Nephron (organoid): ENCODE measurements at regions not wholly inside any gene's neighbourhood (a gene's known extent, or its start where the extent isn't known, plus 50 kb on each side); places are given as distances from the start of the nearest gene placed in this dataset.
"Not testable (repeated sequence)": the region's sequence is repeated elsewhere in the genome, so short reads cannot be mapped to it uniquely, and the experiment has no call there.

ENCODE experiments used
- H3K27ac Mint-ChIP-seq, 3 experiments: 2 replicates each; pipeline ENCODE4 v1.8.0; 2020; ENCODE audit warnings: mixed read lengths in 3 of 3, mild to moderate bottlenecking in 2 of 3, moderate library complexity in 1 of 3
- H3K27me3 Mint-ChIP-seq: 2 replicates; pipeline ENCODE4 v1.8.0; 2021; ENCODE audit warnings: low read depth, mild to moderate bottlenecking, moderate library complexity, mixed read lengths
- H3K36me3 Mint-ChIP-seq: 2 replicates; pipeline ENCODE4 v1.8.0; 2020; ENCODE audit warnings: low read depth, mixed read lengths
- H3K4me1 Mint-ChIP-seq: 2 replicates; pipeline ENCODE4 v1.8.0; 2020; ENCODE audit warnings: mixed read lengths
- H3K4me3 Mint-ChIP-seq, 3 experiments: 2 replicates each; pipeline ENCODE4 v1.8.0; 2020; ENCODE audit warnings: mild to moderate bottlenecking in 3 of 3, mixed read lengths in 3 of 3, moderate library complexity in 2 of 3
- H3K9me3 Mint-ChIP-seq: 2 replicates; pipeline ENCODE4 v1.8.0; 2020; ENCODE audit warnings: mixed read lengths
- CTCF ChIP-seq, 3 experiments: fragments of 200-600 bp; sonication (generic); IDR thresholded peaks; one replicate each; pipeline ENCODE4 v1.5.0; 2021; ENCODE audit warnings: antibody characterized with exemption in 3 of 3; ENCODE audit not compliant: unreplicated experiment in 3 of 3

- Mint-ChIP-seq H3K4me3 (no peak overlapping the region), H3K27me3 (peaks cover 34% of the 10 kb centered on the region), H3K27ac (no peak overlapping the region), H3K36me3 (no peaks in the 10 kb centered on the region), H3K4me1 (peaks cover 27% of the 10 kb centered on the region), H3K9me3 (peaks cover 4% of the 10 kb centered on the region)
- no peak for TF ChIP-seq CTCF (IDR thresholded peaks at IDR 0.05; ENCODE audit: unreplicated experiment in 3 of 3)
These were observed 90.3 kb downstream of the LSM3 start for GRCh38 chr3:14268897-14269296.

- H3K36me3 Mint-ChIP-seq, H3K9me3 Mint-ChIP-seq, H3K4me3 Mint-ChIP-seq, H3K27ac Mint-ChIP-seq: not testable (repeated sequence)
- H3K27me3 Mint-ChIP-seq = peaks cover 33% of the 10 kb centered on the region
- H3K4me1 Mint-ChIP-seq = peaks cover 13% of the 10 kb centered on the region
These were observed 93.7 kb downstream of the LSM3 start for GRCh38 chr3:14272041-14272958.

- H3K9me3 Mint-ChIP-seq, H3K4me1 Mint-ChIP-seq, H3K36me3 Mint-ChIP-seq, H3K4me3 Mint-ChIP-seq: not testable (repeated sequence)
- Mint-ChIP-seq H3K27me3 (peaks cover 28% of the 10 kb centered on the region), H3K27ac (peak overlapping the region in 1 of 3 experiments; percentile 47)
These were observed 94.4 kb downstream of the LSM3 start for GRCh38 chr3:14272959-14273560.

- Mint-ChIP-seq H3K4me1 (peaks cover 8% of the 10 kb centered on the region), H3K27ac (no peak overlapping the region)
- no peak for TF ChIP-seq CTCF (IDR thresholded peaks at IDR 0.05; ENCODE audit: unreplicated experiment in 3 of 3)
These were observed 95.4 kb downstream of the LSM3 start for GRCh38 chr3:14273901-14274611.

GRCh38 chr3:14274612-14274936, 96.0 kb downstream of the LSM3 start:
- TF ChIP-seq CTCF (IDR thresholded peaks at IDR 0.05; ENCODE audit: unreplicated experiment in 3 of 3) = no peak
- Mint-ChIP-seq H3K36me3 (no peaks in the 10 kb centered on the region), H3K27ac (no peak overlapping the region), H3K4me1 (peaks cover 12% of the 10 kb centered on the region), H3K27me3 (peaks cover 22% of the 10 kb centered on the region), H3K9me3 (peaks cover 2% of the 10 kb centered on the region), H3K4me3 (no peak overlapping the region)

More at GRCh38 chr3:14273901-14274611, 95.4 kb downstream of the LSM3 start:
- H3K4me3 Mint-ChIP-seq = no peak overlapping the region
- peaks cover 22% of the 10 kb centered on the region for H3K27me3 Mint-ChIP-seq
- H3K36me3 Mint-ChIP-seq = no peaks in the 10 kb centered on the region
- H3K9me3 Mint-ChIP-seq = peaks cover 4% of the 10 kb centered on the region

- Mint-ChIP-seq H3K9me3 (no peaks in the 10 kb centered on the region), H3K27me3 (peaks cover 24% of the 10 kb centered on the region), H3K4me3 (no peak overlapping the region), H3K27ac (no peak overlapping the region), H3K36me3 (no peaks in the 10 kb centered on the region), H3K4me1 (peaks cover 12% of the 10 kb centered on the region)
- no peak for TF ChIP-seq CTCF (IDR thresholded peaks at IDR 0.05; ENCODE audit: unreplicated experiment in 3 of 3)
These were observed 96.7 kb downstream of the LSM3 start for GRCh38 chr3:14274999-14275961.
